Activated T-helper 17 cell treated with anti-CD3 and anti-CD28 coated beads, Interleukin-2, amount 50 U/mL, for 72 hours (primary cell): ENCODE measurements at regions not wholly inside any gene's neighbourhood (a gene's known extent, or its start where the extent isn't known, plus 50 kb on each side); places are given as distances from the start of the nearest gene placed in this dataset.
A peak's percentile ranks its signal among the peaks of the same experiment; 100 is the strongest.

Source experiments
- ATAC-seq: fragments of 150-1000 bp; cut with Tn5 transposase; replicated peaks from 2 replicates; pipeline ENCODE4 v1.10.0; 2021; ENCODE audit warnings: mild to moderate bottlenecking, moderate library complexity
- H3K27ac Mint-ChIP-seq: one replicate; pipeline ENCODE4 v1.8.0; 2022; ENCODE audit warnings: mixed read lengths
- H3K27me3 Mint-ChIP-seq: one replicate; pipeline ENCODE4 v1.8.0; 2022; ENCODE audit warnings: mixed read lengths
- H3K36me3 Mint-ChIP-seq: one replicate; pipeline ENCODE4 v1.8.0; 2022; ENCODE audit warnings: low read depth, mild to moderate bottlenecking, mixed read lengths
- H3K4me1 Mint-ChIP-seq: one replicate; pipeline ENCODE4 v1.8.0; 2022; ENCODE audit warnings: mixed read lengths
- H3K4me3 Mint-ChIP-seq: one replicate; pipeline ENCODE4 v1.8.0; 2022; ENCODE audit warnings: mild to moderate bottlenecking, mixed read lengths
- H3K9me3 Mint-ChIP-seq: one replicate; pipeline ENCODE4 v1.8.0; 2022; ENCODE audit warnings: mixed read lengths

- H3K27me3 Mint-ChIP-seq = peaks cover 6% of the 10 kb centered on the region
- H3K9me3 Mint-ChIP-seq = no peaks in the 10 kb centered on the region
- H3K27ac Mint-ChIP-seq = no peak overlapping the region
- H3K4me3 Mint-ChIP-seq = no peak overlapping the region
- H3K36me3 Mint-ChIP-seq = no peaks in the 10 kb centered on the region
- ATAC-seq = peak; percentile 45
- H3K4me1 Mint-ChIP-seq = peaks cover 4% of the 10 kb centered on the region
Observed at GRCh38 chr12:46677749-46678148, 148.0 kb downstream of the SLC38A4 start.

GRCh38 chr12:46676797-46677520 lies 148.8 kb downstream of the SLC38A4 start:
- peaks cover 4% of the 10 kb centered on the region for H3K4me1 Mint-ChIP-seq
- peak; percentile 16 for ATAC-seq
- no peaks in the 10 kb centered on the region for H3K9me3 Mint-ChIP-seq
- H3K27ac Mint-ChIP-seq = no peak overlapping the region
- peaks cover 6% of the 10 kb centered on the region for H3K27me3 Mint-ChIP-seq
- no peaks in the 10 kb centered on the region for H3K36me3 Mint-ChIP-seq
- H3K4me3 Mint-ChIP-seq = no peak overlapping the region

- H3K4me3 Mint-ChIP-seq = no peak overlapping the region
- H3K4me1 Mint-ChIP-seq = peaks cover 4% of the 10 kb centered on the region
- H3K27ac Mint-ChIP-seq = no peak overlapping the region
- ATAC-seq = peak; percentile 32
- no peaks in the 10 kb centered on the region for H3K9me3 Mint-ChIP-seq
- peaks cover 6% of the 10 kb centered on the region for H3K27me3 Mint-ChIP-seq
- no peaks in the 10 kb centered on the region for H3K36me3 Mint-ChIP-seq
Observed at GRCh38 chr12:46676396-46676795, 149.4 kb downstream of the SLC38A4 start.

DNA sequence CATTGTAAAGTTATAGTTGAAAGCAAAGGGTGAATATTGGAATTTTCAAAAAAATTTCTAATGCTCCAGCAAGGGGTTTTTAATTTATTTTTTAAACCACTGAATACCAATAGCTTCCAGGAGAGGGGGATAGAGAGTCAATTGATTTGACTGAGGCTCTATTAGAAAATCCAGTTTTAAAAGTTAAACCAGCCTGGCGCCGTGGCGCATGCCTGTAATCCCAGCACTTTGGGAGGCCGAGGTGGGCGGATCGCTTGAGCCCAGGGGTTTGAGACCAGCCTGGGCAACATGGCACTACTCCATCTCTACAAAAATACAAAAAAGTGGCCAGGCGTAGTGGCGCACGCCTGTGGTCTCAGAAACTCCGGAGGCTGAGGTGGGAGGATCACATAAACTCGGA lies 150.1 kb downstream of the SLC38A4 start:
- no peak for ATAC-seq
- H3K9me3 Mint-ChIP-seq = no peaks in the 10 kb centered on the region

DNA sequence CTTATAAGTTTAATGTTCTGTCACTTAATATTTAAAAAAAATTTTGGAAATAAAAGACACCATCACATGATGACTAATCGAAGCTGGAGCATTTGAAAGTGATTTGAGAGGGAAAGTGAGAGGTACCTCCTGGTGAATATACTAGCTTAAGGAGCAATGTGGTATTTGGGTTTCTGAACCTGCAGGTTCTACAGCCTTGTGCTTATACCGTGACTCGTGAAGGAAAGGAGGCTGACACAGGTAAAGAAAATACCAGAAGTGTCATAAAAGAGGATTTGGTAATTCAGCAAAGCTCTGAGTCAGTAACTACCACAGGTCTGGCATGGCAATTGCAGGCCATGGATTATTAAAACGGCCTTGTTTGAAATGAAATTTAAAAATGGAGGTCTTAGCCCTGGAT lies 151.0 kb downstream of the SLC38A4 start:
- no peak overlapping the region for H3K27ac Mint-ChIP-seq
- peak; percentile 39 for ATAC-seq
- H3K9me3 Mint-ChIP-seq = no peaks in the 10 kb centered on the region
- peaks cover 4% of the 10 kb centered on the region for H3K4me1 Mint-ChIP-seq
- peaks cover 6% of the 10 kb centered on the region for H3K27me3 Mint-ChIP-seq
- no peak overlapping the region for H3K4me3 Mint-ChIP-seq
- no peaks in the 10 kb centered on the region for H3K36me3 Mint-ChIP-seq

More for the DNA sequence above, 150.1 kb downstream of the SLC38A4 start:
- Mint-ChIP-seq H3K36me3 (no peaks in the 10 kb centered on the region), H3K4me3 (no peak overlapping the region), H3K4me1 (peaks cover 4% of the 10 kb centered on the region), H3K27ac (no peak overlapping the region), H3K27me3 (peaks cover 6% of the 10 kb centered on the region)

GRCh38 chr12:46674129-46674528 lies 151.7 kb downstream of the SLC38A4 start:
- Mint-ChIP-seq H3K9me3 (no peaks in the 10 kb centered on the region), H3K4me3 (no peak overlapping the region), H3K27ac (no peak overlapping the region), H3K4me1 (peaks cover 4% of the 10 kb centered on the region), H3K36me3 (no peaks in the 10 kb centered on the region), H3K27me3 (peaks cover 6% of the 10 kb centered on the region)
- no peak for ATAC-seq

DNA sequence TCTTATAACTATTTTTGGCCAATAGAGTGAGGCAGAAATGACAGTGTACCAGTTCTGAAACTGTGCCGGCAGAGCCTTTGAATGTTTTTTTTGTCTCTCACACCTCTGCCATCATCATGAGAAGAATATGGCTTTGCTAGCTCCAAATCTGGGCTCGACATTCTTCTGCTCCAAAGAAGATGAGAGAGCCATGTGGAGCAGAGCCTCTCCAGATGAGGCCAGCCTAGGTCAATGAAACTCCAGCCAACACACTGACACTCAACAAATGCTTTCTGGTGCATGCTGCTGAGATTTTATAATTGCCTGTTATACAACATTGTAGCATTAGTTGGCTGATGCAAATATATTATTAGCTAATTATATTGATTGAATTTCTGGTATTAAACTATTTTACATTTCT lies 154.7 kb downstream of the SLC38A4 start:
- no peak overlapping the region for H3K27ac Mint-ChIP-seq
- no peaks in the 10 kb centered on the region for H3K4me1 Mint-ChIP-seq
- H3K4me3 Mint-ChIP-seq = no peak overlapping the region
- H3K27me3 Mint-ChIP-seq = peaks cover 3% of the 10 kb centered on the region
- no peaks in the 10 kb centered on the region for H3K36me3 Mint-ChIP-seq
- ATAC-seq = no peak
- H3K9me3 Mint-ChIP-seq = no peaks in the 10 kb centered on the region

DNA sequence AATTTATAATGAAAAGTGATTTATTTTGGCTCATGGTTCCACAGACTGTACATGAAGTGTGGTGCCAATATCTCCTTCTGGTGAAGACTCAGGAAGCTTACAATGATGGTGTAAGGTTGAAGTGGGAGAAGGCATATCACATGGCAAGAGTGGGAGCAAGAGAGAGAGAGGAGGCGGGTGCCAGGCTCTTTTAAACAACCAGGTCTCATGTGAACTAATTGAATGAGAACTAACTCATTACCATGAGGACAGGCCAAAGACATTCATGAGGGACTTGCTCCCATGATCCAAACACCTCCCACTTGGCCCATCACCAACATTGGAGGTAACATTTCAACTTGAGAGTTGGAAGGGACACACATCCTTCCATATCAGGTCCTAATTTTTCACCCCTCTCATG lies 155.2 kb downstream of the SLC38A4 start:
- Mint-ChIP-seq H3K27ac (no peak overlapping the region), H3K27me3 (peaks cover 3% of the 10 kb centered on the region), H3K36me3 (no peaks in the 10 kb centered on the region), H3K4me3 (no peak overlapping the region), H3K4me1 (no peaks in the 10 kb centered on the region), H3K9me3 (no peaks in the 10 kb centered on the region)
- ATAC-seq = no peak

GRCh38 chr12:46669720-46670119 lies 156.1 kb downstream of the SLC38A4 start:
- ATAC-seq = no peak
- no peaks in the 10 kb centered on the region for H3K36me3 Mint-ChIP-seq
- H3K4me1 Mint-ChIP-seq = peaks cover 6% of the 10 kb centered on the region
- H3K9me3 Mint-ChIP-seq = no peaks in the 10 kb centered on the region
- no peak overlapping the region for H3K27ac Mint-ChIP-seq
- no peak overlapping the region for H3K4me3 Mint-ChIP-seq
- no peaks in the 10 kb centered on the region for H3K27me3 Mint-ChIP-seq

DNA sequence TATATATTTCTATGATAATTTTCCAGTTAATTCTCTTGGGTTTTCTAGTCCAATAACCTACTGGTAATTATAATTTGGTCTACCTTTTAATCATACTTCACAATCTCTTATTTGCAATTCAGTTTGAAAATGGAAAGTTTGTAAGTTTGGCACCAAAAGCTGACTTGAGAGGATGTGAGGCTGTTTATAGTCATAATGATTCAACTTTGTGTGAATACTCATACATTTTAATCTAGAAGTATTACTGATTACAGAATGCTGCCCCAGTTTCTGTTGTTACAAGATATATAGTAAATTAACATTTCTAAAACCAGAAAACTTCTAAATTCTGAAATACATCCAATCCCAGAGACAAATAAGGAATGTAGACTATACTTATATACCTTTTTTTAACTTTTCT lies 158.2 kb downstream of the SLC38A4 start:
- Mint-ChIP-seq H3K4me1 (peaks cover 7% of the 10 kb centered on the region), H3K9me3 (no peaks in the 10 kb centered on the region), H3K36me3 (no peaks in the 10 kb centered on the region), H3K27ac (no peak overlapping the region), H3K4me3 (no peak overlapping the region), H3K27me3 (no peaks in the 10 kb centered on the region)
- ATAC-seq = peak; percentile 43

DNA sequence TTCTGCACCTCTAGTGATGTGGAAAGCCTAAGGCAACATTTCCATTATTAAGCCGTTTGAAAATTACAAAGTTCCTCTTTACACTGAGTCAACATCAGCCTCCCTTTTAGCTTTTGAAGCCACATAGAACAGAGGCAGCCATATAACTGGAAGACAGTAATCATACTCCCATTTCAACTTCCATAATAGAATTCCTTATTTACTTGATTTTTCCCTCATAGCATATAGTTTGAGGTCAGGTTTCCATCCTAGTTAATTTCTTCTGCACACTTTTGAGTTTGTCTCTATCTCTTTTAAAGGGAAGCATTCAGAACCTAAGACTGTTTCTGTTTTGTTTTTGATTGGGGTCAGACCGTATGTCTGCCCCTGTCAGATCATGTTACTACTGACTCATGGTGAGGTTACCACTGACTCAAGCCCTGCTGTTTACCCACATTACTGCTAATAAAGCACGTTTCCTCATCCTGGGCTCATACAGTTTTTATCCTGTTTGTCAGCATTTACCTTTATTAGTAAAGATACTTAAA lies 161.0 kb downstream of the SLC38A4 start:
- Mint-ChIP-seq H3K9me3 (no peaks in the 10 kb centered on the region), H3K27ac (peak overlapping the region; percentile 25), H3K27me3 (no peaks in the 10 kb centered on the region), H3K4me1 (peaks cover 18% of the 10 kb centered on the region), H3K4me3 (peak overlapping the region; percentile 57), H3K36me3 (no peaks in the 10 kb centered on the region)
- peak; percentile 96 for ATAC-seq

DNA sequence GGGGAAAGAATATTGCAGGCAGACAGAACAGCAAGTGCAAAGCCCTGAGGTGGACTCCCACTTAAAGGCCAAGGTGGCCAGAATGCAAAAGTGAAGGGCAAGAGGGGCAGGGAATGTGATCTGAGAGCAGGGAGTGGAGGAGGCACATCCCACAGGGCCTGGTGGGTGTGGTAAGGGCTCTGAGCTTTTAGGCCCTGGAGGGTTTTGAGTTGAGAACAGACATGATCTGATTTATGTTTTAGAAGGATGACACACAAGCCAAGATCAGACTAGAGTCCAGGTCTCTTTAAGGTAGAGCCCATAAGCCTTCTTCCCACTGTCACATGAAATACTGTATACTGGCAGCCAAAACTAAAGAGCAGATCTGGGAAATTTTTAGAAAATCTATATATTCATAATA lies 162.5 kb downstream of the SLC38A4 start:
- ATAC-seq = no peak
- Mint-ChIP-seq H3K9me3 (no peaks in the 10 kb centered on the region), H3K4me3 (no peak overlapping the region), H3K36me3 (no peaks in the 10 kb centered on the region), H3K27me3 (no peaks in the 10 kb centered on the region), H3K4me1 (peaks cover 26% of the 10 kb centered on the region), H3K27ac (peak overlapping the region; percentile 69)

GRCh38 chr12:46661110-46661845 lies 164.5 kb downstream of the SLC38A4 start:
- no peak overlapping the region for H3K4me3 Mint-ChIP-seq
- peak overlapping the region; percentile 70 for H3K27ac Mint-ChIP-seq
- H3K4me1 Mint-ChIP-seq = peaks cover 26% of the 10 kb centered on the region

GRCh38 chr12:46660719-46661109 lies 165.1 kb downstream of the SLC38A4 start:
- no peak overlapping the region for H3K27ac Mint-ChIP-seq
- H3K27me3 Mint-ChIP-seq = no peaks in the 10 kb centered on the region
- no peaks in the 10 kb centered on the region for H3K36me3 Mint-ChIP-seq
- no peak overlapping the region for H3K4me3 Mint-ChIP-seq
- ATAC-seq = no peak
- no peaks in the 10 kb centered on the region for H3K9me3 Mint-ChIP-seq
- peaks cover 26% of the 10 kb centered on the region for H3K4me1 Mint-ChIP-seq

More at GRCh38 chr12:46661110-46661845, 164.5 kb downstream of the SLC38A4 start:
- ATAC-seq = peak; percentile 57
- no peaks in the 10 kb centered on the region for H3K9me3 Mint-ChIP-seq
- no peaks in the 10 kb centered on the region for H3K36me3 Mint-ChIP-seq
- no peaks in the 10 kb centered on the region for H3K27me3 Mint-ChIP-seq

DNA sequence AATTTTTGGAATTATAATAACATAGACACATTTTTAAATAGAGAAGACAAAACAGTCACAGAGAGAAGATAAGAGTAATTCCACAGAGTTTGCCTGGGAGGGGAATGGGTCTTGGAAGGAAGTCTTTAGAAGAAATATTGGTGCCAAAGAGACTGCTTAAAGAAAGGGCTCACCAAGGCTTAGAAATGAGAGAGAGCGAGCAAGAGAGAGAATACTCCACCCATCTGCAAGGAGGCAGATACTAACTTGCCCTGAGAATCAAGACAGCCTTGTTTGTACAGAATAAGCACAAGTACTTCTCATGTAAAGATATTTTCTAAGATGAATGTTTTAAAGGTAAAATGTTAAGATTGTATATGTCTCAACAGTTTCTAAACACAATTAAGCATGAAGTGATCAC lies 165.5 kb downstream of the SLC38A4 start:
- H3K36me3 Mint-ChIP-seq = no peaks in the 10 kb centered on the region
- peak overlapping the region; percentile 83 for H3K27ac Mint-ChIP-seq
- peaks cover 26% of the 10 kb centered on the region for H3K4me1 Mint-ChIP-seq
- no peaks in the 10 kb centered on the region for H3K9me3 Mint-ChIP-seq
- ATAC-seq = no peak
- no peak overlapping the region for H3K4me3 Mint-ChIP-seq
- no peaks in the 10 kb centered on the region for H3K27me3 Mint-ChIP-seq
